Nephron (organoid): ENCODE measurements at regions not wholly inside any gene's neighbourhood (a gene's known extent, or its start where the extent isn't known, plus 50 kb on each side); places are given as distances from the start of the nearest gene placed in this dataset.

Experiments used
- H3K27ac Mint-ChIP-seq, 3 experiments: 2 replicates each; pipeline ENCODE4 v1.8.0; 2020; ENCODE audit warnings: mixed read lengths in 3 of 3, mild to moderate bottlenecking in 2 of 3, moderate library complexity in 1 of 3
- H3K27me3 Mint-ChIP-seq: 2 replicates; pipeline ENCODE4 v1.8.0; 2021; ENCODE audit warnings: low read depth, mild to moderate bottlenecking, moderate library complexity, mixed read lengths
- H3K36me3 Mint-ChIP-seq: 2 replicates; pipeline ENCODE4 v1.8.0; 2020; ENCODE audit warnings: low read depth, mixed read lengths
- H3K4me1 Mint-ChIP-seq: 2 replicates; pipeline ENCODE4 v1.8.0; 2020; ENCODE audit warnings: mixed read lengths
- H3K4me3 Mint-ChIP-seq, 3 experiments: 2 replicates each; pipeline ENCODE4 v1.8.0; 2020; ENCODE audit warnings: mild to moderate bottlenecking in 3 of 3, mixed read lengths in 3 of 3, moderate library complexity in 2 of 3
- H3K9me3 Mint-ChIP-seq: 2 replicates; pipeline ENCODE4 v1.8.0; 2020; ENCODE audit warnings: mixed read lengths
- TF ChIP-seq, protein P1 (sequence below), 3 experiments: fragments of 200-600 bp; sonication (generic); IDR thresholded peaks; one replicate each; pipeline ENCODE4 v1.5.0; 2021; ENCODE audit warnings: antibody characterized with exemption in 3 of 3; ENCODE audit not compliant: unreplicated experiment in 3 of 3

DNA sequence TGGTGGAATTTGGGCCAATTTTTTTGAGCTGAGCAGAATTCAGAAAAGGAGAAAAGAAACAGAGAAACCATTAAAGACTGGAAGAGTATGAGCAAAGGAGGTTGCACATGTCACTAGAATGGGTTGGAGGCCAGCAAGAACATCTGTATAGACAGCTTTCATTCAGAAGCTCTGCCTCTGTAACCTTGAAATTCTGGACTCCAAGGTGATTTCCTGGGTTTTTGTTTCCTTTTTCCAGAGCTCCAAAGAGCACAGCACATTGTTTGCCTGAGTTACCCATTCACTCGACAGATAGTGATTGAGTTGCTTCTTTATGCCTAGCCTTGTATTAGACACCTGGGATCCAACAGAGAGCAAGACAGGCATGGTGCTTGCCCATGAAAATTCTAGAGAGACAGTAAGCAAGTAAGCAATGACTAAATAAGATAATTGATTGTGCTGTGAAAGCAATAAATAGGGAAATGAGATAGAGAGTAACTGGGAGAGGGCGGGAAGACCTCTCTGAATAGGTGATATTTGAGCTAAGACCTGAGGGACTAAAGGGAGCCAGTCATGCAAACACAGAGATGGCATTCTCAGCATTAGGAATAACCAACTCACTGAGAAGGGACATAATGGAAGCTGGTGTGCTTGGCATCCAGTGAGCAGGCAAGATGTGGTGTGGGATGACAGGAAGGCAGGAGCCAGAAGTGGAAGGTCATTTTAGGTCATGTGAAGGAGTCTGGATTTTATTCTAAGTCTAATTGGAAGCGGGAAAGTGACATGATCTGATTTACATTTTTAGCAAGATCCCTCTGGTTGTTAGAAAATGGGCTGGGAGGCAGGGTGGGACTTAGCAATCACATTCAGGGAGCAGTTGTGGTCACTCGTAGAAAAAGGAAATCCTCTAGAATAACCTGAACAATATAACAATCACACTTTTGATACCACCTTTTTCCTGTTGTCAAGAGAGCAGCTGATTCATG, 197.5 kb downstream of the HS3ST3A1 start:
- TF ChIP-seq, protein P1, sequence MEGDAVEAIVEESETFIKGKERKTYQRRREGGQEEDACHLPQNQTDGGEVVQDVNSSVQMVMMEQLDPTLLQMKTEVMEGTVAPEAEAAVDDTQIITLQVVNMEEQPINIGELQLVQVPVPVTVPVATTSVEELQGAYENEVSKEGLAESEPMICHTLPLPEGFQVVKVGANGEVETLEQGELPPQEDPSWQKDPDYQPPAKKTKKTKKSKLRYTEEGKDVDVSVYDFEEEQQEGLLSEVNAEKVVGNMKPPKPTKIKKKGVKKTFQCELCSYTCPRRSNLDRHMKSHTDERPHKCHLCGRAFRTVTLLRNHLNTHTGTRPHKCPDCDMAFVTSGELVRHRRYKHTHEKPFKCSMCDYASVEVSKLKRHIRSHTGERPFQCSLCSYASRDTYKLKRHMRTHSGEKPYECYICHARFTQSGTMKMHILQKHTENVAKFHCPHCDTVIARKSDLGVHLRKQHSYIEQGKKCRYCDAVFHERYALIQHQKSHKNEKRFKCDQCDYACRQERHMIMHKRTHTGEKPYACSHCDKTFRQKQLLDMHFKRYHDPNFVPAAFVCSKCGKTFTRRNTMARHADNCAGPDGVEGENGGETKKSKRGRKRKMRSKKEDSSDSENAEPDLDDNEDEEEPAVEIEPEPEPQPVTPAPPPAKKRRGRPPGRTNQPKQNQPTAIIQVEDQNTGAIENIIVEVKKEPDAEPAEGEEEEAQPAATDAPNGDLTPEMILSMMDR (IDR thresholded peaks at IDR 0.05; ENCODE audit: unreplicated experiment in 3 of 3): no peak
- H3K36me3 Mint-ChIP-seq: no peaks in the 10 kb centered on the region
- peaks cover 9% of the 10 kb centered on the region for H3K27me3 Mint-ChIP-seq
- H3K4me3 Mint-ChIP-seq: no peak overlapping the region
- no peaks in the 10 kb centered on the region for H3K4me1 Mint-ChIP-seq
- no peak overlapping the region for H3K27ac Mint-ChIP-seq
- no peaks in the 10 kb centered on the region for H3K9me3 Mint-ChIP-seq

- no peak overlapping the region for H3K27ac Mint-ChIP-seq
- peaks cover 8% of the 10 kb centered on the region for H3K4me1 Mint-ChIP-seq
- no peaks in the 10 kb centered on the region for H3K9me3 Mint-ChIP-seq
- no peak overlapping the region for H3K4me3 Mint-ChIP-seq
- no peaks in the 10 kb centered on the region for H3K36me3 Mint-ChIP-seq
- TF ChIP-seq, protein P1 (IDR thresholded peaks at IDR 0.05; ENCODE audit: unreplicated experiment in 3 of 3): no peak
- peaks cover 3% of the 10 kb centered on the region for H3K27me3 Mint-ChIP-seq
Observed at GRCh38 chr17:13400491-13400890, 201.2 kb downstream of the HS3ST3A1 start.

DNA sequence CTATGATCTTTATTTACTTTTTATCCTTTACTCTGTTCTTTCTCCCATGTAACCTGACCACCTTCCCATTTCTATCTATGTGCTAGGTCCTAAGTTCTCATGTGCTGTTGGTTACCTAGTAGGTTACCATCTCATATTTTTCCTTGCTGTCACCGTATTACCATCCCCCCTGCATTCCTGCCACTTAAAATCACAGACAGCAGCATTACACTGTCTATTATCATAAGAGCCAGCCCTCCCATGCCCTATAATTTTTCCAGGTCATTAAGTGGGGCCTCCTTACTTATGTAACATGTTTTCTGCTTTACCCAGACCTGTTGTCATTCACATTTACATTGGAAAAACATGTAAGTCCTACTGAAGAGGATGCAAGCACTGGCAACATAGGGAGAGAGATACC, 202.9 kb downstream of the HS3ST3A1 start:
- Mint-ChIP-seq H3K4me1 (peaks cover 16% of the 10 kb centered on the region), H3K36me3 (no peaks in the 10 kb centered on the region), H3K27me3 (peaks cover 3% of the 10 kb centered on the region), H3K9me3 (no peaks in the 10 kb centered on the region), H3K4me3 (no peak overlapping the region), H3K27ac (peak overlapping the region in 2 of 3 experiments; percentile 28 to 29)
- TF ChIP-seq, protein P1 (IDR thresholded peaks at IDR 0.05; ENCODE audit: unreplicated experiment in 3 of 3): no peak

- H3K4me1 Mint-ChIP-seq: peaks cover 16% of the 10 kb centered on the region
- no peak overlapping the region for H3K4me3 Mint-ChIP-seq
- H3K9me3 Mint-ChIP-seq: no peaks in the 10 kb centered on the region
- H3K36me3 Mint-ChIP-seq: no peaks in the 10 kb centered on the region
- H3K27ac Mint-ChIP-seq: no peak overlapping the region
- peaks cover 3% of the 10 kb centered on the region for H3K27me3 Mint-ChIP-seq
- TF ChIP-seq, protein P1 (IDR thresholded peaks at IDR 0.05; ENCODE audit: unreplicated experiment in 3 of 3): no peak
Observed at GRCh38 chr17:13398091-13398490, 203.6 kb downstream of the HS3ST3A1 start.

DNA sequence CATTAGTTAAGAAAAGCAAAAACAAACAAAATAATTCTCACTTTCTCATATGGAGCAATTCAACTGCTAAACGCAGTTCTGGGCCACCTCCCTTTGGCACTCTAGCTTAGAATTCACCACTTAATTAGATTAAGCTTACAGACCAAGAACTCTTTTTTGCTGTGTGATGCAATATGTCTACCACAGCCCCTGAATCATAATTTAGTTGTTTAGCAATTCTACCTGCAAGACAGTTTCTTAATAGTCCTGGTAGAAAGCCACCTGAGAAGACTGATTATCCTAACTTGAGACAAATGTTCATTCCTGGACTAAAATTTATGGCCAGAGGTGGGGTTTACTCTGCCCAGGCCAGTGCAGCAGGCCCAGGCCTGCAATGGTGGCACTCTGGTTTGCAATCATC, 205.9 kb downstream of the HS3ST3A1 start:
- Mint-ChIP-seq H3K4me1 (peaks cover 16% of the 10 kb centered on the region), H3K27me3 (peaks cover 3% of the 10 kb centered on the region), H3K4me3 (no peak overlapping the region), H3K9me3 (no peaks in the 10 kb centered on the region), H3K27ac (peak overlapping the region in 2 of 3 experiments; percentile 5 to 69), H3K36me3 (no peaks in the 10 kb centered on the region)
- TF ChIP-seq, protein P1 (IDR thresholded peaks at IDR 0.05; ENCODE audit: unreplicated experiment in 3 of 3): no peak
